NCI-H1930 (cell line): ENCODE measurements at regions not wholly inside any gene's neighbourhood (a gene's known extent, or its start where the extent isn't known, plus 50 kb on each side); places are given as distances from the start of the nearest gene placed in this dataset.
A peak's percentile ranks its signal among the peaks of the same experiment; 100 is the strongest.
"Not testable (repeated sequence)": the region's sequence is repeated elsewhere in the genome, so short reads cannot be mapped to it uniquely, and the experiment has no call there.

Experiments
- DNase-seq, 2 experiments: peaks; one replicate each; lab custom pipeline; 2025; lab: John Stamatoyannopoulos, UW

DNA sequence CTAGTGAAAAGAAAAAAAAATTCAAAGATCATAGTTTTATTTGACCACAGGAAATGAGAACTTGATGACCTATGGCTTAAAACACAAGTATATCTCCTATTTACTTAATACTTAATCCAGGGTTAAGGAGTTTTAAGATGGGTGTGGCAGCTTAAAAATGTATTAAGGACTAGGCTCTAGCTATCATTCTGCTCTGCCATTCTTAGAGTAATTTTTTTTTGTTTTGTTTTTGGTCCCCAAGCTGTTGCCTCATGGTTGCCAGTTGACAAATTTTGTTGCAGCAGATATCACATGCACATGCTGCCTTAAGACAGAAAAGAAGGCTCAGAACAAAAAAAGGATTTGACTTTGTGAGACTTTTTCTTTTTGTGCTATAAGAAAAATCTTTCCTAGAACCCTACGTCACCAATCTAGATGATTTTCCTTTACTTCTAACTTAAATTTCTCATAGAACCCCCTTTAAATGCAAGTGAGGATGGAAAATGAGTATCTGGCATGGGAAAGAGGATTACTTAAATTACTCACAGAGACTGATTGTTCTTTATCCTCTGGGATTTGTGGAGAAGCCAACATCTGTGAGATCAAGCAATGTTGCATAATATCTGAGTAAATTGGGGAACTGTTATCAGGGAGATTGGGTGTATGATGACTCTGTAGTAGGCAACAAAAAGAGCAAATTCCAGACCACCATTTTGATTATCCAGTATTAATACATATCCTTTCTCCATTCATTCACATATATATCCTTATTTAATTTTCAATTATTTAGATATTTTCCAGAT lies 364.7 kb upstream of the CD180 start:
- no peak for DNase-seq

DNA sequence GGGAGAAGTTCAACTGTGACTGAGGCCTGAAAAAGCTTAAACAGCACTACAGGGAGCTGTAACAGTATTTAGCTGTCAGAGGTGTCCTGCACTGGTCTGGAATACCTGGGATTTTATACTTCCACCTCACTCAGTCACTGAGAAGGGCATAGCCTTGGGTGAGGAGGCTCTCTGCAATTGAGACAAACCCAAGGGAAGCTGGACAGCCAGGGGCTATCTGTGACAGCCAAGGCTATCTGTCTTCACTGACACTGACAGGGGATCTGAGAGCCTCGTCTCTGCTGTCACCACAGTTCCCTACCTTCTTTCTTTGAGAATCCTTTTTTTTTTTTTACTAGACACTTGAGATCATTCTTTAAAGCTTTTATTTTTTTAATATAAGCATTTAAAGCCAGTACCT lies 356.2 kb upstream of the CD180 start:
- no peak for DNase-seq

DNA sequence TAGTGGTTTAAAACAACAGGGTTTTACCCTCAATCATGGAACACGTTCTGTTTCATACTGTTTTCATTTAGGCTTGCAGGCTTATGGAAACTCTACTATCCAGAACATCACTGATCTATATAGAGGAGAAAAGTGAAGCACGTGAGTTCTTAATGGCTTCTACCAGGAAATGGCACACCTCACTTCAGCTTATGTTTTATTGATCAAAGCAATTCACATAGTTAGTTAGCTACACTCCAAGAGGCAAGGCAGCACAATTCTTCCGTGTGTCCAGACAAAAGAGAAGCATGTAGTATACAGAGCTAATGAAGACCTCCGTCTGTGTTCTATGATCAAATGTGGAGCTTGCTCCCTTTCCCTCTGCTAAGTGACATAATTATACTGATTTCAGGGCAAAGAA lies 353.3 kb upstream of the CD180 start:
- no peak for DNase-seq

DNA sequence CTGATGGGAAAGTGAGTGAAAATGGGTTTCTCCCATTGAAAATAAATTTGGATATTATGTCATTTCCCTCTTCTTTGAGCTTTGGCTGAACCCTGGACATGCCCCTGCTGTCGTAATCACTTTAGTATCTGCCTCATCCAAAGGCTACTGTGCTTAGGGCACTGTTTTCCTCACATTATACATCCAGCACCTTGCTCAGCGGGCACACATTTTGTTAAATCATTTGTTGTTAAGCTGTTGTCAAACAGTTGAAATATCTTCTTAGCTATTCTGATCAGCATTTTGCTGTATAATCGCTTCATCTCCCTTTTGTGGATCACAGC lies 352.7 kb upstream of the CD180 start:
- no peak for DNase-seq

DNA sequence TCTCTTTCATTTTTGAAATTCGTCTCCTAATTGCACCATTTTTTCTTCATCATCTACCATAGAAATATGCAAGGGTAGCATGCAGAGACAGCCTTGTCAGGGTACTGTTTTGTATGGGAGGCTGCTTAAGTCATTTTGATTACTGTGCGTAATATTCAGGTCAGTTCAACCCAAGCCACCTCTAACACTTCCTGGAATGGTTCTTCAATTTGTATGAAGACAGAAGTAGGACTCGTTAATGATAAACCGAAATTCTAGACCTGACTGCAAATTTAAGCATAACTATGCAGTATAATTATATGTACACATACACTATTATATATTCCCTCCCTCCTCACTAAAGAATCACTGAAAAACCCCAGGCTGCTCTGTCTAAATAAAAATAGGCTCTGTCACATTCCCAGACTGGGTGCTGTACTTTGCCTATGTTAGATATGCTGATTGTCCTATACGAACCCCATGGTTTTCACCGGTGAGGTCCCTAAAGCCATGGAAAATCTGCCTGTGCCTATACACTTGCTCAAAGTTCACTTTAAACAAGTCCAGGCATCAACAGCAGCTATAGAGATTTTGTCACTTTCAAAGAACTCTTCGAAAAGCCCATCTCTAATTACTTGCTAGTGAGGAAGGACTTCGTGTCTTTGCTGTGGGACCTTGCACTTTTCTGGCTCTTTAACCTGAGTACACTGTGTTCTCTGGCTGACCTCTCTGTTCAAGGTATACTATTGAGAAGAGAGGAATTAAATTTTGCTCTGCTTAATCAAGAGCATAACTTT lies 352.1 kb upstream of the CD180 start:
- no peak for DNase-seq

DNA sequence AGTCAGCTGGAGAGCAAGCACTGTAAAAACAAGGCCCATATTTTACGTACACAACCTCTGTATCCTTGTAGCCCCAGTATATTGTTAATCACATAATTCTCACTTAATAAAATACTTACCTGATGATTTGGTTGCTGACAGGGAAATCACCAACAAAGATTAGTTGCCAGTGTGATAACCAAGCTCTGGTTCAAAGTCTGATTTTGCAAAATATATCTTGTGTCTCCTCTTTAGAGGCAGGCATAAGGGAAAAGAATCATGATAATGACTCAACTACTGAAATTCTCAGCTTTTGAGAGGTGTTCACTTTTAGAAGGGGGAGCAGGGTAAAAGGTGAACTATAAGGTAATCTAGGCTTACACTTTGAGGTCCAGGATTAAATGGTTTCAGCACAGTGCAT lies 351.1 kb upstream of the CD180 start:
- DNase-seq = no peak

DNA sequence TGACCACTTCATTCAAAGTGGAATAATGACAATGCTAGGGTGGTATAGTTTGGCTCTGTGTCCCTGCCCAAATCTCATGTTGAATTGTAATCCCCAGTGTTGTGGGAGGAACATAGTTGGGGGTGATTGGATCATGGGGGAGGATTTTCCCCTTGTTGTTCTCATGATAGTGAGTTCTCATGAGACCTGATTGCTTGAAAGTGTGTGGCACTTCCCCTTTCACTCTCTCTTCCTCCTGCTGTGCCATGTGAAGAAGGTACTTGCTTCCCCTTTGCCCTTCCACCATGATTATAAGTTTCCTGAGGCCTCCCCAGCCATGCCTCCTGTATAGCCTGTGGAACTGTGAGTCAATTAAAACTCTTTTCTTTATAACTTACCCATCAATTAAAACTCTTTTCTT lies 348.3 kb upstream of the CD180 start:
- DNase-seq = not testable (repeated sequence)

DNA sequence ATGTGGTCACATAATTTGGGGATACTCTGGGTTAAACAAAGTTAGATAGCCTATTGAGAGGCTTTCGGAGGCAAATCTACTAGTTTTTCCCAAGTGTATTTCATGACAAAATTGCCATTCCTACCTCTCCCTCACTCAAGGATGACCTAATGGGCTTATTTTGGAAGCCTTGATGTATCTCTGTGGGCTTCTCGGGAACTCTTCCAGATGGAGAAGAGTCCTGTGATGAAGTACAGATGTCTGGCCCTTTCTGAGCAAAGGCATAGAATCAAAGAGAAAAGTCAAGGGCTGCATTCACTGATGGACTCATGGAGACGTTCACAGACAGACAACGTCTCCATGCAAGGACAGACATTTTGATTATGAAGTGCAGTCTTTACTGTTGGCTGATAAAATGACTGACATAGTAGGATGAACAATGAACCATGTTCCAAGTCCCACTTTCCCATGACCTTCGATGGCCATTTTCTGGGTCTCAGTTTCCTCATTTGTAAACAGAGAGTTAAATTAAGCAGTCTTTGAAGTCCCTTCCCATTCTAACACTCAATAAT lies 347.2 kb upstream of the CD180 start:
- no peak for DNase-seq

DNA sequence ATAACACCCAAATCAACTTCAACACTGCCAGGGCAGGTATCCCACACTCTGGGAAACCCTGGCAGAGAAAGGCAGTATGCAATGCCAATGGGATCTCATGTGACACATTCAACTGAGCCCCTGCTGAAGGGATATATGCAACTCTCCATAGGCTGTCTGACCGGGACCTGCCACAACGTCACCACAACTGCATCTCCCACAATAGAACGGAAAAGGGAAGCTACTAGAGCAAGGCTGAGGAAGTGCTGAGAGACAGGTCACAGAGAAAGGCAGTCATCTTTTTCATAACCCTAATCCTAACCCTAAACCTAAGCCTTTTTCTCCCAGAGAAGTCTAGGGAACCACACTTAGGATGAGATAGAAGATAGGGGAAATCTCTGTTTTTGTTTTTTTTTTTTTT lies 345.9 kb upstream of the CD180 start:
- DNase-seq = no peak

DNA sequence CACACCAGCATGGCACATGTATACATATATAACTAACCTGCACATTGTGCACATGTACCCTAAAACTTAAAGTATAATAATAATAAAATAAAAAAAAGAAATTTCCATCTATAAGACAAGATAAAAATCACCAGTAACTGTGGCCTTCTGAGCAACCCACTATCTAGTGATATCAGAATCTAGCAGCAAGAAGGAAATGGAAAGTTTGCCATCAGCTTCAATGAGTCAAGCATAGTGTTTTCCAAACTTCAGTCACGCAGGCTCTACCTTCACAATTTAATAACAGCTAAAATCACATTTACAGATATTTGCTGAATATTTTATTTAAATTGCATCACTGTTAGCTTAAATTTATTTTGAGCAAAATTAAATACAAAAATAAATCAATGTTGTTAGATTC lies 345.3 kb upstream of the CD180 start:
- DNase-seq = no peak

DNA sequence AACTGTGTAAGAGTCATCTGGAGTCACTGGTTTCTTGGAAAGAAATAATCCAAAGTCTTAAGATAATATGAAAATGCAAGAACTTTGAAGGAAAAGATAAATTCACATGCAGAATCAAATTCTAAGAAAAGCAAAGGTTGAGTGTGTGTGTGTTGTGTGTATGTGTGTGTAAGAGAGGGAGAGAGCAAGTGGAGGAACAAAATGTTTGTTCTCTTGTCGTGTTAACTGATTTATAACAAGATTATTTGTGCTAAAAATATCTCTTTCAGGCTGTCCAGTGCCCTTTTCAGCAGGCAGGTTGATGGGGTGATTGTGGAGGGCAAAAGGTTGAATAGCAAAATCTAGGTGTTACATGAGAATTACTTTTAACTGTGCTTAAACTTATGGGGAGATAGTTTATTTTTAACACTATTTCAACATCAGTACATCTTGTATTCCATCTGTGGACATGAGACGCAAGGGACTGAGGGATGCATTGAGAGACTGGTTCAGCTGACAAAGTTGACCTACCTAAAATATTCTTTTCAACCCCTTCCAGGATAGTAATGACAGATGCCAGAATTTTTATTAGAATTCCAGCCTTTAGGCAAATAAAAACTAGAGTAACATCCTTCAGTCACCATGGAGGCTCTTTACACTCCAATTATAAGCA lies 342.4 kb upstream of the CD180 start:
- no peak for DNase-seq

DNA sequence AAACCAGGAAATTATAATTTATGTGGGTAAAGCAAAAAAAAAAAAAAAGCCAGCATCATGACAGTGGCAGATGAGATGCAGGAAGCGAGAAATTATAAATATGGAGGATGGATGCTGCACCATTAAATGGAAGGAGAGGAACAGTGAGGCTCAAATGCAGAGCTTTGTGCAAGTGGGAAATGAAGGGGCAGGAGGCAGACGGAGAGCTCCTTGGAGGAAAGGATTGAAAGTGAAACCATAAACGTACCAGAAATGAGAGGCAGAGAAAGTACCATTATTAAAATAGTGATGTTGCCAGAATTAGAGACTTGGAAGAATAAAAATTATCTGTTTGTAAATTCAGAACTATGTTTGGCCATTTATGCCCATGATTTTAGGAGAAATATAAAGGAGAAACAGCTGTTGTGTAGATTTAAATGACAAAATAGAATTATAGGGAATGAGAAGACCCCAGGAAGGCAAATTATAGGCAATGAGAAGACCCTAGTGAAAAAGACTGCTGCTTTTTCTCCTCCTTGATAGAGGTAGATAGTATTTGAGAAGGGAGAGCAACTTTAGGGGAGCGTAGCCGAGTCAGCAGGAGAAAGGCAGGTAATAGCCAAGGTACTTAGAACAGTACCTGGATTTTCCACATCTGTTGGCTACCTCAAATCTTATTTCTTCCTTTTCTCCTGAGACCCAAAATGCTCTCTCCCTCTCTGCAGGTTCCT lies 341.0 kb upstream of the CD180 start:
- DNase-seq = no peak

DNA sequence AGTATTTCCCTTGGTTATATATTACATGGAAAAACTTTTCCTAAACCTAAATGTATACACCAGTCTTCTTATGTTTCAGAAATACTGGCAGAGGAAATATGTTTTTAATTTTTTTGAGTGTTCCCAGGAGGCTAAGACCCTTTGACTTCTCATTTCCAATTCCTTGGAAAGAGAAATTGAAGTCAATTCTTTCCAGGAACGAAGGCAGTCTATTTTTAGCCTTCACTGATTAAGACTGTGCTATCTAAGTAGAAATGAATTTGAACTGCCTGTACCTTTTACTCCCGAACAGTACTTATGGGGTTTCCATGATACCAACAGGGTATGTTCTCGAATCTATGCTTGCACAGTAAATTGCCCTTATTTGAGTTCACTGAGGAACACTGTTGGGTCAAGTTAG lies 340.3 kb upstream of the CD180 start:
- DNase-seq = no peak

DNA sequence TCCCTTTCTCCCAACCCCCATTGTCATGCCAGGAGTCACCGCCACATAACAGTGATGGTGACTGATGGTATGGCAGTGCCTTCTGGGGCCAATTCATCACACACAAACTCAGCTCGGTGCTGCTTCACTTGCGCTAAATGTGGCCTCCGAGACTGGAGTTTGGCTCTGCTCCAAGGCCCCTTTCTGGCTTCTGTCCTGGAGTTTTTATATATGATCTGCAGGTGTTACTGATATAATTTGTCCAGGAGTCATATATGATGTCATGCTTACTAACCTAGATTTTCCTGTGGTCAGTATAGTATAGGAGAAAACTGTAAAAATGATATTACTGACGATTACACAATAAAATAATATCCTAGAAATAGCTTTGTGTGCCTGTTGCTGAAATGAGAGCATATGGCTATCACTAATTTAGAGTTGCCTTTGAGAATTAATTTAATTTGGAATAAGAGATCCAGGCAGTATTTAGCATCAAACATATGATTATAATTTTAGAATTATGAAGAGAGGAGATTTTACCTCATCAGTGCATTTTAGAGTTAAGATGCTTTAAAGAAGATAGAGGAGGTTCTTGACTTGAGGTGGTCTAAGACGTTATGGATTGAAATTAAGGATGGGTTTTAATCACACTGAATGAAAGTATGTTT lies 334.1 kb upstream of the CD180 start:
- DNase-seq = no peak

DNA sequence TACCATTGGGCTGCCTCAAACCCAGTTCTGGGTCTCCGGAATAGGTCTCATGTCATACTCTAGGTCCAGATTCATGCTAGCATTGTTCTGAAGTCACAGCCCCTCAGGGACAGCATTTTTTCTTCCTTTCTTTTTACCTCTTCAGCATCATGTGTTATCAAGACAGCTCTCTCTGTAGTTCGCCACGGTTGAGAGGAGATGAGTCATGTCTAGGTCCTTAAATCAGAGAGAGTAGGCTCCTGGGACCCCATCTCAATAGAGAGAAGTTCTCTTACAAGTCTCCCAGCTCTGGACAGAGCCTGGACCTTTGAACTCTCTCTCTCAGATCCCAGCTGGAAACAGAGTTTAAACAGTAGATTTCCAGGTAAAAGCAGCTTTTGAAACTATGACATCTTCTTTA lies 332.4 kb upstream of the CD180 start:
- no peak for DNase-seq

DNA sequence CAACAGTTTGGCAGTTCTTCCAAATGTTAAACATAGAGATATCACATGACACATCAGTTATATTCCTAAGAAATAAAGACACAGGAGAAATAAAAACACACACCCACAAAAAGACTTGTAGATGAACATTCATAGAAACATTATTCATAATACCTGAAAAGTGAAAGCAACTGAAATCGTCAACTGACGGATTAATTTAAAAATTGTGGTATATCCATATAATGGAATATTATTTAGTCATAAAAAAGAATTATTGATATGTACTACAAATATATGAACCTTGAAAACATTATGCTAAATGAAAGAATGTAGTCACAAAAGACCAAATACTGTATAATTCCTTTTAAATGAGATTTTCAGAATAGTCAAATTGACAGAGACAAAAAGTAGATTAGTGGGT lies 330.2 kb upstream of the CD180 start:
- no peak for DNase-seq

DNA sequence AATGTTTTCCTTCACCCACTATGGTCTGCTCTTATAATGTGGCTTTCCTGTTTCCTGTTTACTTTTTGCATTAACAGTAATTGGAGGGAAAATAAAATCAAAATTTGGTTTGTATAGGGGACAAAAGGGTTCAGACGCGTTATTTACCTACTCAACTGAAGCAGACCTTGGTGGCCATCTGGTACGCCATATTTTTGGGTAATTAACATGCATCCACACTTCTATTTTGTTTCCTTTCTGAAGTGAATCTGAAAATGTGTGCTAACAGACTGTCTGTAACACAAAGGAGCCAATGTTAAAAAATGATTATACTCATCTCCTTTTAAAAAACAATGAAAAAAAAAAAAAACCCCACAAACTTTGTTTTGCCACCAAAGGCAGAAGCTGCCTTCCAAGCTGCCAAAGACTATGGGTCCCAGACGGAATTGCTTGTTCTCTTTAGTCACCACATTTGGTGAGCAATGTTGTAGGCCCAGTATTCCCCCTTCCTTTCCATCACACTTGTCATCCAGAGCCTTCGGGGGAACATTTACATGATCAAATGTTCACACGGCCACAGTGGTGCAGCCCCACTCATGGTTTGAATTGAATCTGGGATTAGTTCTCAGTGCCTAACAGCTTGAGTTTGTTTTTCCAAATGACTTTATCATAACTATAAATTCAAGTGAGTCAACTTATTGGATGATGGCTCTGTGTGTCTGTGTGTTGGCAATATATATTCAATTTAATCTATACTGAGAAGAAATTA lies 323.7 kb upstream of the CD180 start:
- DNase-seq = peak; percentile 40 to 43

DNA sequence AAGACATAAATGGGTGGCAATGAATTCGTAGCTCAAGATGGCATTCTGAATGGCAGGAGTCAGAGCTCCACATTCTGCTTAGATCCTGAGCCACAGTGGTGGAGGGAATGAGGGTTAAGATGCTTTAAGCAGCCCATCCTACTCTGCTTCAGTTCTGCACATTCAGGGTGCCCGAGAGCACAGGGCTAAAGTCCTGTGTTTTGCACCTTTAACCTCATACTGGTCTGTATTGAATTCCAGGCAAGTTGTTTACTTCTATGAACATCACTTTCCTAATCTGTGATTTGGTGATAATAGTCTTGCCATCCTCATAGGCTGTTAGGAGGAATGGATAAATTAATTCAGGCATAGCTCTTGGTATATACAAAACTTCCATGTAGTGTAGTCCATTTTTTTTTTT lies 321.6 kb upstream of the CD180 start:
- no peak for DNase-seq

DNA sequence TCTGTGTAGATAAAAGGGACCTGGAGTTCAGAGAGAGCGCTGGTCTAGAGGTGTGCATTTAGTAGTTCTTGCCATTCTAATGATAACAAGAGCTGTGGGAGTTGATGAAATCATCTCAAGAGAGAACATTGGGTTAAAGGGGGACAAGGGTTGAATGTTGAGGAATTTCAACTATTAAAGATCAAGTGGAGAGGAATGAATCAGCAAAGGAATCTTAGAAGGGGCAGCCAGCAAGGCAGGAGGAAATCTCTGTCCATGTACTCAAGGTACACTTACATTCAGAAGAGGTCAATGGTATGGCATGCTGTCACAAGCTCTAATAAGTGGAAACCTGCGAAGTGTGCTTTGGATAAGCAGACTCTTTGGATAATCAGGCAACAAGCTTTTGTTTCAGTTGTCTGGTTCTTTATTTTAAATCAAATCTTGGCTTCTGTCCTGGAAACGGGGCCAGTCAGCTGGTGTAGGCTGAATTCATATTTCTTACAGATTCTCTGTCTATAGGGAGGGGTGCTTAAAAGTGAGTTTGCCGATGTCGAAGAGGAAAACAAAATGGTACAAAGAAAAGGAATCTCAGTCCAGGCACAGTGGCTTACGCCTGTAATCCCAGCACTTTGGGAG lies 320.5 kb upstream of the CD180 start:
- DNase-seq = no peak

DNA sequence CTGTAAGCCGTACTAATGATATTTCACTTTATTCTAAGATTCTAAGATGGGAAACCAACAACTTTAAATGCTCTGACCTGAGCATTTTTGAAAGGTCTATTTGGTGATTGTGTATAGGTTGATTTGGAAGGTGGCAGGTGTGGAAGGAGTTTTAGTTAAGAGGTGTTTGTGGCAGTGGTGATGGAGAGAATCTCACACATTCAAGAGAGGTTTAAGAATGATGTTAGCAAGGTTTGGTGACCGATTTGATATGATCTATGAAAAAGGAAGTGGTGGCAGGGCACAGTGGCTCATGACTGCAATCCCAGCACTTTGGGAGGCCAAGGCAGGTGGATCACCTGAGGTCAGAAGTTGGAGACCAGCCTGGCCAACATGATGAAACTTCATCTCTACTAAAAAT lies 319.2 kb upstream of the CD180 start:
- DNase-seq = no peak
